Esophagus squamous epithelium (tissue), 5 donors: ENCODE measurements at regions not wholly inside any gene's neighbourhood (a gene's known extent, or its start where the extent isn't known, plus 50 kb on each side); places are given as distances from the start of the nearest gene placed in this dataset.

Source experiments
- DNase-seq: peaks from one replicate; lab custom pipeline; 2025; lab: John Stamatoyannopoulos, UW
- H3K27ac ChIP-seq, 4 donors: fragments of 200-600 bp; sonication (generic); one replicate each; pipeline ENCODE4 v1.5.1; 2016 to 2019; ENCODE audit warnings: mild to moderate bottlenecking in 1 of 4
- H3K27me3 ChIP-seq, 4 donors: fragments of 200-600 bp; sonication (generic); 1 replicate in 3 of 4; 2 replicates in 1 of 4; pipeline versions ENCODE4 v1.5.1 to v1.6.0; 2017 to 2021; ENCODE audit warnings: antibody characterized with exemption in 1 of 4
- H3K36me3 ChIP-seq, 3 donors: fragments of 200-600 bp; sonication (generic); one replicate each; pipeline ENCODE4 v1.5.1; 2016 to 2019
- H3K4me1 ChIP-seq, 3 donors: fragments of 200-600 bp; sonication (generic); one replicate each; pipeline ENCODE4 v1.5.1; 2017 to 2019
- H3K4me3 ChIP-seq, 4 donors: fragments of 200-600 bp; sonication (generic); 1 replicate in 3 of 4; 2 replicates in 1 of 4; pipeline ENCODE4 v1.5.1; 2016 to 2019; ENCODE audit warnings: mild to moderate bottlenecking in 2 of 4, moderate library complexity in 1 of 4
- H3K9me3 ChIP-seq, 3 donors: fragments of 200-600 bp; sonication (generic); one replicate each; pipeline ENCODE4 v1.5.1; 2016 to 2019
- CTCF ChIP-seq, 6 experiments: fragments of 450-650 bp in 4 of 6; fragments of 200-600 bp in 2 of 6; sonication (generic) in 2 of 6; IDR thresholded peaks; one replicate each; pipeline ENCODE4 v1.5.1; 2016 to 2019; ENCODE audit warnings: antibody characterized with exemption in 6 of 6, mild to moderate bottlenecking in 4 of 6, moderate library complexity in 4 of 6
- POLR2A ChIP-seq, 4 donors: fragments of 450-650 bp; IDR thresholded peaks; one replicate each; pipeline ENCODE4 v1.6.1; 2017; ENCODE audit warnings: antibody characterized with exemption in 4 of 4, mild to moderate bottlenecking in 4 of 4, moderate library complexity in 3 of 4
- WGBS, 2 donors: methylation state at CpG; one replicate each; pipeline ENCODE4 v1.1.5; 2018; 5-methylcytosine and 5-hydroxymethylcytosine counted together
- intact Hi-C: fragments of 100-400 bp; cut with DNase I; formaldehyde crosslinking; loops from one replicate; pipeline ENCODE4 v1.15.0; 2022
- donor health status: DM: yes; HTN: yes; CAD: no.

GRCh38 chr2:144660518-144661316 lies 140.8 kb upstream of the ZEB2 start:
- no peaks in the 10 kb centered on the region for H3K36me3 ChIP-seq
- TF ChIP-seq CTCF (IDR thresholded peaks at IDR 0.05) (no peak), POLR2A (IDR thresholded peaks at IDR 0.05) (no peak)
- no peak overlapping the region for H3K4me3 ChIP-seq
- no peaks in the 10 kb centered on the region for H3K9me3 ChIP-seq
- peaks cover 0 to 18% (median 13%) of the 10 kb centered on the region in 3 donors for H3K4me1 ChIP-seq
- WGBS, 2 donors = 56 to 66% methylated on average over 5 of the region's 5 CpGs
- no peak for DNase-seq
- intact Hi-C loops = no loop called here
- peak overlapping the region; percentile 8 to 76 (median 62) for H3K27ac ChIP-seq
- H3K27me3 ChIP-seq = no peaks in the 10 kb centered on the region

GRCh38 chr2:144659731-144660275 lies 139.9 kb upstream of the ZEB2 start:
- intact Hi-C loops = no loop called here
- TF ChIP-seq POLR2A (IDR thresholded peaks at IDR 0.05) = no peak
- TF ChIP-seq CTCF (IDR thresholded peaks at IDR 0.05) = no peak
- Histone ChIP-seq H3K36me3 (no peaks in the 10 kb centered on the region), H3K27ac (peak overlapping the region; percentile 8 to 76 (median 62)), H3K27me3 (no peaks in the 10 kb centered on the region), H3K4me3 (no peak overlapping the region), H3K4me1 (peaks cover 0 to 18% (median 13%) of the 10 kb centered on the region in 3 donors), H3K9me3 (no peaks in the 10 kb centered on the region)
- DNase-seq = no peak
- 30 to 39% methylated on average over 7 to 10 of the region's 10 CpGs for whole genome bisulfite sequencing, 2 donors

GRCh38 chr2:144654523-144654922 lies 134.6 kb upstream of the ZEB2 start:
- no peak for TF ChIP-seq POLR2A (IDR thresholded peaks at IDR 0.05)
- no peak for TF ChIP-seq CTCF (IDR thresholded peaks at IDR 0.05)
- Histone ChIP-seq H3K4me3 (no peak overlapping the region), H3K36me3 (no peaks in the 10 kb centered on the region), H3K9me3 (no peaks in the 10 kb centered on the region), H3K27me3 (no peaks in the 10 kb centered on the region), H3K27ac (no peak overlapping the region), H3K4me1 (peaks cover 0 to 12% (median 1%) of the 10 kb centered on the region in 3 donors)
- DNase-seq = no peak
- 59 to 65% methylated on average over 3 of the region's 3 CpGs for WGBS, 2 donors
- intact Hi-C loops = no loop called here

- DNase-seq = no peak
- TF ChIP-seq POLR2A (IDR thresholded peaks at IDR 0.05) (no peak), CTCF (IDR thresholded peaks at IDR 0.05) (no peak)
- Histone ChIP-seq H3K27me3 (no peaks in the 10 kb centered on the region), H3K9me3 (no peaks in the 10 kb centered on the region), H3K36me3 (no peaks in the 10 kb centered on the region), H3K4me3 (no peak overlapping the region), H3K27ac (no peak overlapping the region), H3K4me1 (peaks cover 0 to 7% (median 0%) of the 10 kb centered on the region in 3 donors)
- intact Hi-C loops = no loop called here
- 66 to 84% methylated on average over 6 of the region's 6 CpGs for WGBS, 2 donors
Observed at GRCh38 chr2:144650907-144651306, 131.0 kb upstream of the ZEB2 start.

GRCh38 chr2:144648837-144649465 lies 129.0 kb upstream of the ZEB2 start:
- Histone ChIP-seq H3K9me3 (no peaks in the 10 kb centered on the region), H3K36me3 (no peaks in the 10 kb centered on the region), H3K27ac (no peak overlapping the region), H3K4me1 (peaks cover 0 to 2% (median 0%) of the 10 kb centered on the region in 3 donors), H3K4me3 (no peak overlapping the region), H3K27me3 (no peaks in the 10 kb centered on the region)
- no peak for TF ChIP-seq POLR2A (IDR thresholded peaks at IDR 0.05)
- no peak for TF ChIP-seq CTCF (IDR thresholded peaks at IDR 0.05)
- no peak for DNase-seq
- 85 to 90% methylated on average over 13 of the region's 13 CpGs for WGBS, 2 donors
- intact Hi-C loops = no loop called here
